ENCODE measurements at regions not wholly inside any gene's neighbourhood (a gene's known extent, or its start where the extent isn't known, plus 50 kb on each side); places are given as distances from the start of the nearest gene placed in this dataset.

- H3K27ac ChIP-seq: no peak overlapping the region
- H3K4me1 ChIP-seq: no peaks in the 10 kb centered on the region
- DNase-seq: no peak
- H3K36me3 ChIP-seq: no peaks in the 10 kb centered on the region
- no peaks in the 10 kb centered on the region for H3K27me3 ChIP-seq
- H3K4me3 ChIP-seq: no peak overlapping the region
- H3K9me3 ChIP-seq: peaks cover 0 to 4% (median 0%) of the 10 kb centered on the region in 3 donors
- TF ChIP-seq CTCF (IDR thresholded peaks at IDR 0.05): no peak
- intact Hi-C loops (cut with DNase I; ENCODE audit: low total_unique reads): no loop called here
Observed at GRCh38 chr12:58248599-58248998, 307.2 kb downstream of the ATP23 start.

- Histone ChIP-seq H3K36me3 (no peaks in the 10 kb centered on the region), H3K27me3 (no peaks in the 10 kb centered on the region), H3K4me3 (no peak overlapping the region), H3K4me1 (no peaks in the 10 kb centered on the region), H3K9me3 (peaks cover 0 to 4% (median 0%) of the 10 kb centered on the region in 3 donors), H3K27ac (no peak overlapping the region)
- intact Hi-C loops (cut with DNase I; ENCODE audit: low total_unique reads): no loop called here
- no peak for TF ChIP-seq CTCF (IDR thresholded peaks at IDR 0.05)
- no peak for DNase-seq
Observed at GRCh38 chr12:58249610-58250009, 308.2 kb downstream of the ATP23 start.

- no peak for DNase-seq
- no peaks in the 10 kb centered on the region for H3K36me3 ChIP-seq
- H3K27me3 ChIP-seq: no peaks in the 10 kb centered on the region
- no peak overlapping the region for H3K4me3 ChIP-seq
- H3K9me3 ChIP-seq: peaks cover 0 to 4% (median 0%) of the 10 kb centered on the region in 3 donors
- intact Hi-C loops (cut with DNase I; ENCODE audit: low total_unique reads): no loop called here
- no peak overlapping the region for H3K27ac ChIP-seq
- no peaks in the 10 kb centered on the region for H3K4me1 ChIP-seq
- no peak for TF ChIP-seq CTCF (IDR thresholded peaks at IDR 0.05)
Observed at GRCh38 chr12:58250077-58250476, 308.7 kb downstream of the ATP23 start.

- H3K27ac ChIP-seq: no peak overlapping the region
- H3K4me3 ChIP-seq: no peak overlapping the region
- H3K36me3 ChIP-seq: no peaks in the 10 kb centered on the region
- no peaks in the 10 kb centered on the region for H3K9me3 ChIP-seq
- no peaks in the 10 kb centered on the region for H3K27me3 ChIP-seq
- no peak for DNase-seq
- intact Hi-C loops (cut with DNase I; ENCODE audit: low total_unique reads): no loop called here
- no peaks in the 10 kb centered on the region for H3K4me1 ChIP-seq
- no peak for TF ChIP-seq CTCF (IDR thresholded peaks at IDR 0.05)
Observed at GRCh38 chr12:58252914-58253313, 311.5 kb downstream of the ATP23 start.

- Histone ChIP-seq H3K9me3 (no peaks in the 10 kb centered on the region), H3K4me1 (no peaks in the 10 kb centered on the region), H3K36me3 (no peaks in the 10 kb centered on the region), H3K27ac (no peak overlapping the region), H3K4me3 (no peak overlapping the region), H3K27me3 (no peaks in the 10 kb centered on the region)
- DNase-seq: no peak
- intact Hi-C loops (cut with DNase I; ENCODE audit: low total_unique reads): no loop called here
- TF ChIP-seq CTCF (IDR thresholded peaks at IDR 0.05): no peak
Observed at GRCh38 chr12:58253663-58254062, 312.3 kb downstream of the ATP23 start.

- Histone ChIP-seq H3K27ac (no peak overlapping the region), H3K27me3 (no peaks in the 10 kb centered on the region), H3K36me3 (no peaks in the 10 kb centered on the region), H3K4me1 (no peaks in the 10 kb centered on the region), H3K9me3 (no peaks in the 10 kb centered on the region), H3K4me3 (no peak overlapping the region)
- no peak for DNase-seq
- TF ChIP-seq CTCF (IDR thresholded peaks at IDR 0.05): no peak
- intact Hi-C loops (cut with DNase I; ENCODE audit: low total_unique reads): no loop called here
Observed at GRCh38 chr12:58254463-58255100, 313.2 kb downstream of the ATP23 start.
